GM21723 (cell line): ENCODE measurements at regions not wholly inside any gene's neighbourhood (a gene's known extent, or its start where the extent isn't known, plus 50 kb on each side); places are given as distances from the start of the nearest gene placed in this dataset.
"Not testable (repeated sequence)": the region's sequence is repeated elsewhere in the genome, so short reads cannot be mapped to it uniquely, and the experiment has no call there.

Experiments used
- ATAC-seq: cut with Tn5 transposase; IDR thresholded peaks from one replicate; pipeline ENCODE4 v1.9.1; 2021; ENCODE audit warnings: mild to moderate bottlenecking, moderate library complexity; ENCODE audit not compliant: unreplicated experiment

DNA sequence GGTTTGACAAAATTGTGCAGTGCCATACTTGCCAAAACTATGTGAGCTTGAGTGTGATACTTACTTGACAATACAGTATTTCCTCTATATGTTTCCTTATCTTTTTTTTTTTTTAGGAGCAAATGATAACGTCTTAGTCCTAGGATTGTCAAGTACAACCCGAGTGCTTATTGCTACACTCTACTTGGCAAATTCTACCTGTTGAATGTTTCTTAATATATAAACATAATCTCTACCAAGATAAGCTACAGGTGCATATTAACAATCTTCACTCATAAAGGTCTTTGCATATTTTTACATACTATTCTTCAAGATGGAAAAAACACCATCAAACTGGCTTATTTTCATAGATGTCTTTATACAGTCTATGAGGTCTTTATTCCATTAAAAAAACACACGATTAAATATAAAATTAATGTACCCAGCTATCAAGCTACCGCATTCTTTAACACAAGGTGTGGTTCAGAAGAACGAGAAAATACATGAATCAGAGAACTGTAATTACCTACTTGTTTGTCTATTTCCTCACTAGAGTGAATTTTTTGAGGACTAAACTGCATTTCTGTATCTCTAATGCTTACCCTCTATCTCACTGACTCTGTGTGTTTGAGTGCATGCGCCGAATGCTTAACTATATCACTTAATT is 76.1 kb upstream of the PDSS1 start:
- ATAC-seq: no peak

DNA sequence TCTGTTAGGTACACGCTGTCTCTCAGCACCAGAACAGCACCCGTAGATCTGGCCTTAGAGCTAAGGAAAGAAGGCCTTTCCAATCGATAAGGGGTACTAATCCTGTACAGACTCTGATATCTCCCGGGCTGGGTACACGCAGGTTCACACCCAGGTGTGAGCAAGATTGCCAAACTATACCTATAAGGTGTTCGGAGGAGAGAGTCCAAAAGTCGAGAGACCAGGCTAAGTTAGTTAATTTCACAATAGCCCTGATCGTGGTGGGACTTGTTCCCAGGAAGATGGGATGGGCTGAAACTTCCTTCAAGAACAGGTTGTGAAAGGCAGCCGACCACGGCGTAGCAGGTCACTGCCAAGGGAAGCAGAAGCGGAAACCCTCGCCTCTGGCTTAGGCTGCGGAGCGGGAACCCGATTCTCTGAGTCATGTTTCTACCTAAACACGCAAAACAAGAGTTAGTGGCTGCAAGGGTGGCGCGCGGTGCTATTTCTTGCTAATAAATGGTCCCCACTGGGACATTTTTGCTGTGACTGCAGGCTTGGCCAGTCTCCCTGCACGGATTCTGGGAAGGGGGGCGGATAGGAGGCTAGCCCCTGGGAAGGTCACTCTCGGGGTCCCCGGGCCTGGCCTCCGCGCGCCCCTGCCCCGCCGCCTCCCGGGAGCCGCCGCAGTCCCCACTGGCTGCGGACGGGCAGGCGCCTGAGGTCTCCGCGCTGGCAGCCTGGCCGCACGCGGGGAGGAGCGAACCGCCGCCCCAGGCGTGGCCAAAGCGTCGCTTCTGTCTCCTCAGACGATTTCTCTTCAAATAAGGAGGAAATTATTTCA is 75.4 kb upstream of the PDSS1 start:
- ATAC-seq: peak; percentile 63

DNA sequence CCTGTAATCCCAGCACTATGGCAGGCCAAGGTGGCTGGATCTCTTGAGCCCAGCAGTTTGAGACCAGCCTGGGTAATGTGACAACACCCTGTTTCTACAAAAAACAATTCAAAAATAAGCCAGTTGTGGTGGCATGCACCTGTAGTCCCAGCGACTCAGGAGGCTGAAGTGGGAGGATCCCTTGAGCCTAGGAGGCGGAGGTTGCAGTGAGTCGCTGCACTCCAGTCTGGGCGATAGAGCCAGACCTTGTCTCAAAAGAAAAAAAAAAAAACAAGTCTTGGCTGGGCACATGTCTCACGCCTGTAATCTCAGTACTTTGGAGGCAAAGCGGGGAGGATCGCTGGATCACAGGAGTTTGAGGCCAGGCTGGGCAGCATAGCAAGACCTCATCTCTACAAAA is 74.6 kb upstream of the PDSS1 start:
- no peak for ATAC-seq

DNA sequence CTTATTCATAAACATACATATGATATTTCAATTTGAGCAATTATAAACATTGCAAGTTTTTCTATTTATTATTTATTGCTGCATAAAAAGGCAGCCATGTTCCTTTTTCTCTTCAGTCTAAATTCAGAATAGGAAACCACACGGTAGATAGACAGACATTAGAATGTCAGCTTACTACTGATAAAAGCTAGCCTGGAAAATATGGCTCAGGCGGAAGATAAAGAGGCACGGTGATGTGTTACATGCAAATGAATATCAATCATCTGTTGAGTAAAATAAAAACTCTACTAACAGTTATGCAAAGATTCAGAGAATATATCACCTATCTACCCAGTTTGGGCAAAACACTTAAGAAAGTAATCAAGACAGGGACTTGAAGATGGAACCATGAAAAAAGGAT is 73.5 kb upstream of the PDSS1 start:
- ATAC-seq: no peak

DNA sequence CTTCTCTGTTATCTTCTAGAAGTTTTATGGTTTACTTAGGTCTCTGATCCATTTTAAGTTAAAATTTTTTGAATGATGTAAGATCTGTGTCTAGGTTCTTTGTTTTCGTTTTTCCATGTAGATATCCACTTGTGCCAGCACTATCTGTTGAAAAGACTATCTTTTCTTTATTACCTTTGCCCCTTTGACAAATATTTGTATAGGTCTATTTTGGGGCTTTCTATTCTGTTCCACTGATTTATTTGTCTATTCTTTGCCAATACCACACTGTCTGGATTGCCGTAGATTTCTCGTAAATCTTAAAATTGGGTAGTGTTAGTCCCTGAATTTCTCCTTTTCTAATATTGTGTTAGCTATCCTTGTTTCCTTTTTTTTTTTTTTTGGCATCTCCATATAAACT is 71.4 kb upstream of the PDSS1 start:
- ATAC-seq: no peak

DNA sequence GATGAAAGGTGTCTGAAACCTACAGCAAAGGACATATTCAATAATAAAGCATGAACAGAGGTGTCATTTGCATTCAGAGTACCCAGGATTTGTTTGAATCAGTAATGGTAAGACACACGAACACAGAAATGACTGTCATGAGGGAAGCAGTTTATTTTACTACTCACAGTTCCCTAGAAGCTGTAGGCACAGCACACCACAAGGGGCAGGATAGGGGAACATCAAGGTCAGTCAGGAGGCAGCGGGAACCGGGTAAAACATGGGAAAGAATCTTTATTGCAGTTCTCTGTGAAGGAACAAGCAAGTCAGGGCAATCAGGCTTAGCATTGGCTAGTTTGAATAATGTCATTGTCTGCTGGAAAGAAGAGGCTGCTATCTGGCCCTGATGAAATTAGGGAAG is 70.2 kb upstream of the PDSS1 start:
- no peak for ATAC-seq

DNA sequence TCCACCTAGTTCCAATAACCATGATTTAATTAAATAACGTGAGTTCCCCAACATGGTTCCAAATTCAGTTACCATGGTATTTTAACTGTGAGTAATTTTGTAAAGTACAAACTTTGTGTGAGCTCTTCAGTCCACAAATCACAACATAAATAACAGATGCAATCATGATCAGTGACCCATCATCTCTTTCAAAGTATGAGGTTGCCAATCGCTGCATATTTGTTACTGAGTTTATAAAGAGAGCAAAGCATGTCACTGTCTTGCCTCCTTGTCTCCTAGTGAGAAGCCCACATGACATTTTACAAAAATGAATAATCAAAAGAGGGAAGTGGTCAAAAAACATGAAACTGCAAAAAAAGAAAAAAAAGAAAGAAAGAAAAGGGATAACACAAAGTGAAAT is 69.1 kb upstream of the PDSS1 start:
- ATAC-seq: peak; percentile 80

DNA sequence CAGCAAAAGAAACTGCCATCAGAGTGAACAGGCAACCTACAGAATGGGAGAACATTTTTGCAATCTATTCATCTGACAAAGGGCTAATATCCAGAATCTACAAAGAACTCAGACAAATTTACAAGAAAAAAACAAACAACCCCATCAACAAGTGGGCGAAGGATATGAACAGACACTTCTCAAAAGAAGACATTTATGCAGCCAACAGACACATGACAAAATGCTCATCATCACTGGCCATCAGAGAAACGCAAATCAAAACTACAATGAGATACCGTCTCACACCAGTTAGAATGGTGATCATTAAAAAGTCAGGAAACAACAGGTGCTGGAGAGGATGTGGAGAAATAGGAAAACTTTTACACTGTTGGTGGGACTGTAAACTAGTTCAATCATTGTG is 65.3 kb upstream of the PDSS1 start:
- not testable (repeated sequence) for ATAC-seq

DNA sequence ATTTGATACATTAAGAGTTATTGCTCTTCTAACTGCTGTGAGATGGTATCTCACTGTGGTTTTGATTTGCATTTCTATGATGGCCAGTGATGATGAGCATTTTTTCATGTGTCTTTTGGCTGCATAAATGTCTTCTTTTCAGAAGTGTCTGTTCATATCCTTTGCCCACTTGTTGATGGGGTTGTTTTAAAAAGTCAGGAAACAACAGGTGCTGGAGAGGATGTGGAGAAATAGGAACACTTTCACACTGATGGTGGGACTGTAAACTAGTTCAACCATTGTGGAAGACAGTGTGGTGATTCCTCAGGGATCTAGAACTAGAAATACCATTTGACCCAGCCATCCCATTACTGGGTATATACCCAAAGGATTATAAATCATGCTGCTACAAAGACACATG is 63.4 kb upstream of the PDSS1 start:
- not testable (repeated sequence) for ATAC-seq

DNA sequence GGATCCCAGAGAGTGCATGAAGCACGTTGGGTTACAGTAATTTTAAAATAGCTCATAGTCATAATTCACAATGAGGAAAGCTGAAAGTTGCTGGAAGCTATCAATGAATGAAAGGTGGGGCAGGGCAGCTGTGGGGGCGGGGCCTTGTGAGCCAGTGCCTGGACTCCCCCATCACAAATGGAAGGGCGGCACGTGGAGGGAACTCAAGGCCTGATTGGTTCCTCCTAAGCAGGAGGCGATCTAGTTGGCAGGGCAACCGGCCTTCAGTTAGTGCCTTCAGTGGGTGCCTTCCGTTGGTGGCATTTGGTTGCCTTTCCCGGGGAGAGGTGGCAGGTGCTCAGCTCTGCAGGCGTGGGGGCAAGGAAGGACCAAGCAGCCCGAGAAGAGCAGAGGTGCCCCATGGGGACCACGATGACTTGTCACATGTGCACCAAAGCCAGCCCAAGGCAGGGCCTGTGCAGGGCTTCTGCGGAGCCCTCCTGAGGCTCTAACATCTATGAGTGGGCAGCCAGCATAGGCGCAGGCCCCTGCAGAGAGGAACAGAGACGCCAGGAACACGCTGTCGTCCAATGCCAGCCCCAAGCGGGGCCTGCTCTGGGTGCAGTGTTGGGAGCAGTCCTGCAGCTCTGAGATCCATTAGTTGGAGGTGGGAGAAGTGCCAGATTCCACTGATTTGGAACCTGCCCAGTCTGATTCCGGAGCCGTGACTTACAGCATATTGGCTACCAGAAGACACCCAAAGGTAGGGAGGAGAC is 59.8 kb upstream of the PDSS1 start:
- no peak for ATAC-seq

DNA sequence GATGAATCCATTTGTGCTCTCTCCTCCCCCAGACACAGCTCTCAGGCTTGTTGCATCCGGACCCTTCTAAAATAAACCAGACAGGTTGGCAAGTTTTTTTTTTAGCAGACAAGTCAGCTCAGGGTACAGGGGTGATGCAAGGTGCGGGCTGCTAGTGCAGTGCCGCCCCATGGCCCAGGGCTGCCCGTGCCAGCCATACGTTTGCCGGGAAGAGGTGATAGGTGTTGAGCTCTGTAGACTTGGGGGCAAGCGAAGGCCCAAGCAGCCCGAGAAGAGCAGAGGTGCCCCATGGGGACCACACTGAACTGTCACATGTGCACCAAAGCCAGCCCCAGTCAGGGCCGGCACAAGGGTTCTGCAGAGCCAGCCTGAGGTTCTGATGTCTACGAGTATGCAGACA is 57.1 kb upstream of the PDSS1 start:
- ATAC-seq: no peak

DNA sequence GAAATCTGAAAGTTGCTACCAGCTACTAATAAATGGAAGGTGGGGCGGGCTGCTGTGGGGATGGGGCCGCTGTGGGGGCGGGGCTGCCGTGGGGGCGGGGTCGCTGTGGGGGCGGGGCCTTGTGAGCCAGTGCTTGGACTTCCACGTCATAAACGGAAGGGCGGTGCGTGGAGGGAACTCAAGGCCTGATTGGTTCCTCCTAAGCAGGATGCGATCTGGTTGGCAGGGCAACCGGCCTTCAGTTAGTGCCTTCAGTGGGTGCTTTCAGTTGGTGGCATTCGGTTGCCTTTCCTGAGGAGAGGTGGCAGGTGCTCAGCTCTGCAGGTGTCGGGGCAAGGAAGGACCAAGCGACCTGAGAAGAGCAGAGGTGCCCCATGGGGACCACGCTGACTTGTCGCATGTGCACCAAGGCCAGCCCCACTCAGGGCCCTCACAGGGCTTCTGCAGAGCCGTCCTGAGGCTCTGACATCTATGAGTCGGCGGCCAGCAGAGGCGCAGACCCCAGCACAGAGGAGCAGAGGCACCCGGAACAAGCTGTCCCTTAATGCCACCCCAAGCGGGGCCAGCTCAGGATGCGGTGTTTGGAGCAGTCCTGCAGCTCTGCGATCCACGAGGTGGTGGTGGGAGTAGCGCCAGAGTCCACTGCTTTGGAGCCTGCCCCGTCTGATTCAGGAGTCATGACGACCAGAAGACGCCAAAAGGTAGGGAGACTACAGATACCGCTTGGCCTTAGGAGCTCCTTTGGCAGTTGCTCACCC is 54.4 kb upstream of the PDSS1 start:
- no peak for ATAC-seq

DNA sequence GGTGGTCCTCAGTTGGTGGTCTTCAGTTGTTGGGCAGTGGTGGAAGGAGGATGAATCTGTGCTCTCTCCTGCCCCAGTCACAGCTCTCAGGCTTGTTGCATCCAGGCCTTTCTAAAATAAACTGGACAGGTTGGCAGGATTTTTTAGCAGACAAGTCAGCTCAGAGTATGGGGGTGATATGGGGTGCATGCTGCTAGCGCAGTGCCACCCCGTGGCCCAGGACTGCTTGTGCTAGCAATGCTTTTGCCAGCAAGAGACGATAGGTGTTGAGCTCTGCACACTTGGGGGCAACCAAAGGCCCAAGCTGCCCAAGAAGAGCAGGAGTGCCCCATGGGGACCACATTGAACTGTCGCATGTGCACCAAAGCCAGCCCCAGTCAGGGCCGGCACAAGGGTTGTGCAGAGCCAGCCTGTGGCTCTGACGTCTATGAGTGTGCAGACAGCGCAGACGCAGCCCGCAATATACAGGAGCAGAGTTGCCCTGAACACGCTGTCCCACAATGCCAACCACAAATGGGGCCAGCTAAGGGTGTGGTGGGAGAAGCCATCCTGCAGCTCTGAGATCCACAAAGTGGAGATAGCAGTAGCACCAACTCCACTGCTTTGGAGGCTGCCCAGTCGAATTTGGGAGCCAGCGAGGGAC is 49.8 kb upstream of the PDSS1 start:
- no peak for ATAC-seq
